Activated CD8-positive, alpha-beta memory T cell treated with anti-CD3 and anti-CD28 coated beads, Interleukin-2, amount 50 U/mL, for 4 hours (primary cell): ENCODE measurements at regions not wholly inside any gene's neighbourhood (a gene's known extent, or its start where the extent isn't known, plus 50 kb on each side); places are given as distances from the start of the nearest gene placed in this dataset.
"Not testable (repeated sequence)": the region's sequence is repeated elsewhere in the genome, so short reads cannot be mapped to it uniquely, and the experiment has no call there.

Source experiments
- DNase-seq: peaks from one replicate; pipeline ENCODE4 v3.0.0-alpha.2; 2020

DNA sequence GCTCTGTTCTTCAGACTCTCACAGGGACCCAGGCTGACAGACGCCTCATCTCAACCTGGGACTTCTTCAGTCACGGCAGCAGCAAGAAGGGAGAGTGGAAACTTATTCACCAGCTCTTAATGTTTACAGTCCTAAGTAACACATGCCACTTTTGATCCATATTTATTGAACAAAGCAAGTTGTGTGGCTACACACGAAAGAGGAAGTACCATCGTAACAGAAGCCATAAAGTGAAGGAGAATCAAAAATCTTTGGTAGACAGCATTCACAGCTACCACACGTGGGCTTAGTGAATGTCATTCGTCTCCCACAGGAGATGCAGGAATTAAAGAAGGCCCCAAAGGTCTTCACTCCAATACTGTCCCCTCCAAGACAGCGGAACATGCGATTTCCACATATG is 582.6 kb downstream of the CETN3 start:
- no peak for DNase-seq

DNA sequence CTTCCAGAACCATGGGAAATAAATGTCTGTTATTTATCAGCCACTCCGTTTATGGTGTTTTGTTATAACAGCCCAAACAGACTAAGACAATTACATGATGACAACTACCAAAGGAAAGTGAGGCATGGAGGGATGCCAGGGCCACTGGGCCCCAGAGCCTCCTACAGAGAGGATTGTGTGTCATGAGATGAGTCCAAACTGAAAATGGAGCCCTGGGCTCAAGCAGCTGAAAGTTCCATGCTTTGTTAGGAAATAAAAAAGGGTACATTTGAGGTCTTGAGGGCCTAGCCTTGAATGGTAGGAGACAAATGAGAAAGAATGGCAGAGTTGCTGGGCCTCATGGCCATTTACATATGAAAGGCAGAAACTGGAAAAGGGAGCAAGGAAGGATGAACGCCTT is 586.5 kb downstream of the CETN3 start:
- DNase-seq = no peak

DNA sequence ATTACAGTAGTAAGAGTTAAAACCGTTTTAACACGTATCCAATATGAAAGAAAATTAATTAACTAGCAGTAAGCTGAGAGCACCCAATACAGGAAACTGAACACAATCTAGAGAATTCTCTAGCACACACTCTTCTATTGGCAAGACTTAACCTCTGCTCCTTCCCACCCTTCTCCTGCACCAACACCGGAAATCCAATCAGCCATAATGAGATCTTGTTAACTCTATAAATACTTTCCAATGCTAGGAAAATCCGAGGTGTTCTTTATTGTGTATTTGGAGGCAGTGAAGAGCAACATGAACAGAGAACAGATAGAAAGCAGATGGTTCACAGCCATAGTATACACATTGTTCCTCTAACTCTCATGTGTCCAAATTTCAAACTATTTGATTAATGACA is 591.7 kb downstream of the CETN3 start:
- no peak for DNase-seq

DNA sequence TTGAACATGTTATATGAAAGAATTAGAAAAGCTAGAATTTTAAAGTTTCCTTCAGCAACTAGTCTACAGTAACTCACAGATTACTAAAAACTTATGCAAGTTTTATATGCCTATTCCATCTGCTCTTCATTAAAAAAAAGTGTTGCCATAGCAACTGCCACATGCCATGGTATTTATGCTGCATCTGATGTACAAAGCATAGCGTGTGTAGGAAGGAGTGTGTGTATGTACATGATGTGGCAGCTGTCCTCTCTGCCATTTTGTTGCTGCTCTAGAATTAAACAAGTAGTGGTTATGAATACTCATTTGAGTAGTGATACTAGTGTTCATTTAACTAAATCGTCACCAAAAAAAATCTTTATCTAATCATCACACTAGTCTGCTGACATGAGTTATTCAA is 593.5 kb downstream of the CETN3 start:
- no peak for DNase-seq

DNA sequence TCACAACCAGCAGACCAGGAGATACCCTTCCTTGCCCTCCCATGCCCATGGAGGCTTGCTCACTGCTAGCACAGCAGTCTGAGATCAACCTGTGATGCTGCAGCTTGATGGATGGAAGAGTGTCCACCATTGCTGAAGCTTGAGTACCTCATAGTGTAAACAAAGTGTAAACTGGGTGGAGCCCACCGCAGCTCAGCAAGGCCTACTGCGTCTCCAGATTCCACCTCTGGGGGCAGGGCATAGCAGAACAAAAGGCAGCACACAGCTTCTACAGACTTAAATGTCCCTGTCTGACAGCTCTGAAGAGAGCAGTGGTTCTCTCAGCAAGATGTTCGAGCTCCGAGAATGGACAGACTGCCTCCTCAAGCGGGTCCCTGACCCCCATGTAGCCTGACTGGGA is 608.8 kb downstream of the CETN3 start:
- DNase-seq = not testable (repeated sequence)

- DNase-seq = not testable (repeated sequence)
Measured at GRCh38 chr5:89794504-89794903, 615.1 kb downstream of the CETN3 start.

GRCh38 chr5:89779734-89780133 is 629.8 kb downstream of the CETN3 start:
- not testable (repeated sequence) for DNase-seq

DNA sequence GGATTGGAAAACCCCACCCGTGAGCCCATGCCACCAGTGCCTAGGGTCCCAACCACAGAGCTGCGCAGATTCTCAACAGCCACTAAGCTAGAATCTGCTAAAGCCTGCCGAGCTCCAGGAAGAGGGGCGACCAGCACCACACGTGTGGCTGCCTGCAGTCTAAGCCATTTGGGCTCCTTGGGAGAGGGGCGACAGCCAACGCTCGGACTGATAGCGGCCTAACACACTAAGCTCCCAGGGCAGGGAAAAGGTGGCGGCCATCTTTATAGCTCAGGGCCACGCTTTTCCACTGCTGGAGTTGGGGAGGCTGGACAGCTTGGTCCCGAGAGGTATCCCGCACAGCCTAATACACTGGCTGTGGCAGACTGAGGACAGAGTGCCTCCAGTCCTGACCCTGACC is 631.8 kb downstream of the CETN3 start:
- DNase-seq = no peak

- no peak for DNase-seq
Measured at GRCh38 chr5:89769975-89770374, 639.6 kb downstream of the CETN3 start.

DNA sequence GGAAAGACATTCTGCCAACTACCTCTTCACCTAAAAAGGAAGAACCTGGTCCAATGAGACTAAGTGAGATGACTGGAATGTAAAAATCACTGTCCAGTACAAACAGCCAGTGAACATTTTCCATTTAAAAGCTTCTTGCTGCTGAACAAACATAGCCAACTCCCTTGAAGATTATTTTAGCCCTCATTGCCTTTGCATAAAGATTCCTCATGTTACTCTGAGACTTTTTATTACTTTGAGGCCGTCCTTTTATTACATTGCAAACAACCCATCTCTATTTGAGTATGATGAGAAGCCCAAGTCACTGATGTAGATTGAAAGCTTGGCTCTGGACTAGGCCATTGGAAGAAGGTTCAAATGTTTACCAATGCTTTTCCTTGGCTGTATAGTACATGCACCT is 649.8 kb downstream of the CETN3 start:
- no peak for DNase-seq

DNA sequence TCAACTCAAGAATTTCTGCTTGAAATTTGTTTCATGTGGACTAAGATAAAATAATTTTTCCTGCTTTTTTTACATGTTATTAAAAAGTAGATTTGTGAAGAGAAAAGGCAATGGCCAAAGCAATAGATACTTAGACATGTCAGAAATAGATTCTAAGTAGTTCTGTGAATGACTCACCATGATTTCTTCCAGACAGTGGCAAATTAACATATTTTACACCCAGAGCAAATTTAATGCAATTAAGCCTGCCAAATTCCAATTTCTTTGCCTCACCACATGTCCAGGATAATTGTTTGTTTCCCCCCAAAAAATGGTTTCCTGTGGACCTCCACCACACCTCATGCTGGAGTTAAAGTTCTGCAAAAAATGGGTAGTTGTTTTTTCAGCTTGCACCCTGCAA is 651.4 kb downstream of the CETN3 start:
- DNase-seq = no peak

DNA sequence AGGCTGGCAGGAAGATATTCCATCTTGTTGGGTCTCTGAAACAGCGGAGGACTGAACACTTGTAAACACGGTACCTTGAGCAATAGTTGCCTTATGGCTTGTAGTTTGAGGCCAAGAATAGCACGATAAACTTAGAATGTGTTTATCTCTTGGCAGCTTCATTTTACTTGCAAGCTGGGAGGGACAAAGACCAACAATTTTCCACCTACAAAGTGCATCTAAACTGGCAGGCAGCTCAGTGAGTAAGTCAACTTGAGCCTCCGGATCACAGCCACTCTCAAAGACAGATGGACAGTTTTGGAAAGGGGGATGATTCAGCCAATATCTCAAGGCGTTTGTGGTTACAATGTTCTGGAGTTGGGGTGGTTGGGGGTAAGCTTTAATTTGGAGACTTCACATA is 652.6 kb downstream of the CETN3 start:
- DNase-seq = no peak

DNA sequence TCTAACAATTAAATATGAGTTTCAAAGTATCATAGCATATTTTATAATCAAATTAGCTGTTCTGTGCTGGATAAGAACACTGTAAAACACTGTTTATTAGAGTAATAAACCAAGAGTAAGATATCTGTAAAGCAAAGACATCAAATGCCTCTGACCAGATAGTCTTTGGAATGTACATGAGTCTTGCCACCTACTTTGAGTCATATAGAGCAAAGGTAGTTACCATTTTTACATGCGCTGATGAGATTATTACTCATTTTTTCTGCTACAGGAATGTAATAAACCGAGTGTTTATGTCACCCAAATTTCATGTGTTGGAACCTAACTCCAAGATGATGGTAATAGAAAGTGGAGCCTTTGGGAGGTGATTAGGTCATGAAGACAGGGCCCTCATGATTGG is 654.5 kb downstream of the CETN3 start:
- no peak for DNase-seq

- DNase-seq = no peak
Measured at GRCh38 chr5:89735082-89735481, 674.5 kb downstream of the CETN3 start.

DNA sequence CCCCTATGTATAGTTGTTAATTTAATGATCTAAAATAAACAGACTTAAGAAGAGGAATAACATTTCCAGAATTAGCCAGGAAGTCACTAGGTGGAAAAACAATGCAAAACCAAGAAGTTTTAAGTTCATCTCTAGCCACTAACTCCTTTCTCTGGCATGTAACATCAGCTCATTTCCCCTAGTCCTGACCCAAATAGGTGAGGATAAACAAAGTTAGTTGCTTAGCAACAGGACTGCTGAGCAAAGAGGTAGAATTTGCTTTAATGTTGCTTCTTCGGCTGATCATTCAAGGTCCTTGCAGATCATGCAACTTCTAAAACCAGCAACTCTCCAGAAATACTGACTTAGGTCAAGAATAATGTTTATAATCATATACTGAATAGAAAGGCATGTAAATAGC is 675.8 kb downstream of the CETN3 start:
- no peak for DNase-seq

GRCh38 chr5:89729623-89730301 is 679.8 kb downstream of the CETN3 start:
- no peak for DNase-seq

- DNase-seq = no peak
Measured at GRCh38 chr5:89728750-89729149, 680.8 kb downstream of the CETN3 start.

DNA sequence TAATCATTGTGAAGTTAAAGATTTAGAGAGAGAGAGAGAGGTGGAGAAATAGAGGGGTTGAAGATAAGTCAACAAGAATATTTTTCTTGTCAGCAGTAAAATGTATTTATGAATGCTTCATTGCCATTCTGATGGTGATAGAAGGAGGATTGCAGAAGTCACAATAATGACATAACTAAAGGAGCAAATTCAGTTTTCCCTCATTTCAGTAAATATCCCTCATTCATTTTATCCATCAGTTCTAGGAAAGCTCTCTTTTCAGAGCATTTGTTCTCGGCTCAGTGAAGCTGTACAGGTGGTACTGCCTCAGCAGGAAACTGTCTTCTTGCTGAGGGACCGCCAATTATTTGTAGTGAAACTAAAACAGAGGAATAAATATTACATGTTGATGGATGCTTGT is 681.4 kb downstream of the CETN3 start:
- DNase-seq = no peak

DNA sequence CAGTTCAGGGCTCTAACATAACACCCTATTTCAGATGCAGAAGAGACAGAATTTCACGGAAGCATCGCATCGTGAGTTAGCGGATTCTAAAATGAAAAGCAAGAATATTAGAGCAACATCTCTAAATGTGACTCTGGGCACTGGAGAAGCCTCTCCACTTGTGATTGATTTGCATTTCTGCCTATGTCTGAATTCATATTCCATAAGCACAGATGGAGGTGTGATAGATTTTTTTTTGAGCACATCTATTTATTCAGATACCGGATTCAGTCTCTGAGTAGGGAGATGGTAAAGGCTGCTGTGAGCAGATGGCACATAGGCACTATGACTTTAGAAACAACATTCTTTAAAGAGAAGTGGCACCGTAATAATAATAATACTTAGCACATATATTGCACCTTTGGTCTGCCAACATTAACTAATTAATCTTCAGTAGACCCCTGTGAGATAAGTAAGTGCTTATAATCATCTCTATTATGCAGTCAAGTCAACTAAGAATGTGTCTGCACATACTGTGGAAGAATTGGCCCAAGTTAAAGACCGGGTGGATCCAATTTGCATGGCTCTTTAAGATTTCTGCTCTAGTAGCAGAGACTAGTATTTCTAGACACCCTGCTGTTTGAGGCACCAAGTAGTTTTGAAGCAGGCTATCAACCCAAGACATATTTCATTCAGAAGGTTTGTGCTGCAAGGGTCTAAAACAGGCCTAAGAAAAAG is 685.0 kb downstream of the CETN3 start:
- no peak for DNase-seq

DNA sequence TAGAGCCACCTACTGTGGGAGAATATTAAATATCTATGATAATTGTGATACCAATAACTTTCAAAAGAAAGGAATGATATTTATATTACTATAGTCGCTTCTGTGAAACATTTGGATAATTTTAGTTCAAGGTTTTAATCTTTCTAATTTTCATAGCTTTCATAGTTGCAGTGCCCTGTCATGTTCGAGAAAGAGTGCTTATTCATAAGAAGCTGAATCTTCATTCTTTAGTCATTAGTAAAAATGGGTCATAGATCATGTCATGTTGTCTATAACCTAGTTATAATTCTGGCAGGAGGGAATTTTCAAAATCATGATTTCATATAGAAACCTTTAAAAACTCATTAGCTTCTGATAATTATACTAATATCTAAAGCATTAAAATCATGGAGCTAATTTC is 685.6 kb downstream of the CETN3 start:
- DNase-seq = no peak

- no peak for DNase-seq
Measured at GRCh38 chr5:89722538-89722937, 687.0 kb downstream of the CETN3 start.

GRCh38 chr5:89721931-89722330 is 687.6 kb downstream of the CETN3 start:
- no peak for DNase-seq

DNA sequence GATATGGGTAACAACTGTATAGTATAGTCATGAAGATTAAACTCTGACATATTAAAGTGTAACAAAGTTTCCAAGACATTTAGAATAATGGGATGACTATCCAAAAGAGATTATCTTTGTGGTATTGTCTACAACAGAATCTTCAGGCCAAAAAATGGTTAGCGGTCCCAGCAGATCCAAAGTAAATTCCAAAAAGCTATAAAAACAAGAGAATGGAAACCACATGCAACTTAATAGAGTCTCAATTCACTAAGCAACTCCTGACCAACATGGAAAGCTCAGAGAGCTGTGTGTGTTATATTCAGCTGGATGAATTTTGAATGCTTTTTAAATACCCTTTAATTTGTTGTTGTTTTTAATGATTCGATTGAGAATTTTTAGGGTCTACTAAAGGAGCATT is 688.2 kb downstream of the CETN3 start:
- no peak for DNase-seq

GRCh38 chr5:89712134-89712700 is 697.3 kb downstream of the CETN3 start:
- DNase-seq = no peak

- DNase-seq = no peak
Measured at GRCh38 chr5:89711526-89711925, 698.0 kb downstream of the CETN3 start.
